HuH-7.5 (cell line): ENCODE measurements at regions not wholly inside any gene's neighbourhood (a gene's known extent, or its start where the extent isn't known, plus 50 kb on each side); places are given as distances from the start of the nearest gene placed in this dataset.
"Not testable (repeated sequence)": the region's sequence is repeated elsewhere in the genome, so short reads cannot be mapped to it uniquely, and the experiment has no call there.

Experiments used
- DNase-seq: peaks from one replicate; pipeline ENCODE4 v3.0.0; 2011; ENCODE audit warnings: low spot score

- no peak for DNase-seq
Measured at GRCh38 chr7:156590212-156590611, 50.4 kb upstream of the RNF32 start.

- no peak for DNase-seq
Measured at GRCh38 chr7:156589808-156590207, 50.8 kb upstream of the RNF32 start.

- no peak for DNase-seq
Measured at GRCh38 chr7:156585926-156586325, 54.6 kb upstream of the RNF32 start.

GRCh38 chr7:156585025-156585648, 55.4 kb upstream of the RNF32 start:
- no peak for DNase-seq

DNA sequence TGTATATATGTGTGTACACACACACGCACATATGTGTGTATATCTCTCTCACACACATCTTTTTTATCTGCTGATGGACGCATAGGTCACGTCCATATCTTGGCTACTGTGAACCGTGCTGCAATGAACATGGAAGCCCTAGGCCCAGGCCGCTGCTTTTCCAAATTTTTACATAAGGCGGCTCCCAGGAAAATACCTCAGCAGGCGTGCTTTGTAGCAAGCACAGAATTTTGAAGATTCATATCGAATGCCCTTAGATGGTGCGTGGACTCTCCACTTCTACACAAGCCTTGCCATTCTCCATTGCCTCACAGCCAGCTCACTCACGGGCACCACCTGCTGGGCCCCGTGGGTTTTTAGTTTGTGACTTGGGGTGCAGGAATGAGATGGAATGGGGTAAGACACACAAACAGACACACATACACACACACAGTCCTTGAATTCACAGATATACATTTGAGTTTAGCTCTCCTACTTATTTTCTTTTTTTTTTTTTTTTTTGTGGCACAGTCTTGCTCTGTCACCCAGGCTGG, 57.9 kb upstream of the RNF32 start:
- no peak for DNase-seq

DNA sequence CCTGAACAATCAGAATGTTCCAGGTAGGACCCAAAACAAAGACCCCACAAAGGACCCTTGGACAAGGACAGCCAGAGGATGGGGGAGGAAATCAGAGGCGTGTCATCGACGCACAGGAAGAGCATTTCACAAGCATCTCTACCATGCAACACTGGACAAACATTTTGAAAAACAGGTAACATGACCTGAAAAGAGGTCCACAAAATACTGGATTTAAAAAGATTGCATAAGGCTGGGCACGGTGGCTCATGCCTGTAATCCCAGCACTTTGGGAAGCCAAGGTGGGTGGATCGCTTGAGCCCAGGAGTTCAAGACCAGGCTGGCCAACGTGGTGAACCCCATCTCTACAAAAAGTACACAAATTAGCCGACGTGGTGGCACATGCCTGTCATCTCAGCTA, 60.5 kb upstream of the RNF32 start:
- DNase-seq: no peak

GRCh38 chr7:156579566-156579965, 61.0 kb upstream of the RNF32 start:
- no peak for DNase-seq

DNA sequence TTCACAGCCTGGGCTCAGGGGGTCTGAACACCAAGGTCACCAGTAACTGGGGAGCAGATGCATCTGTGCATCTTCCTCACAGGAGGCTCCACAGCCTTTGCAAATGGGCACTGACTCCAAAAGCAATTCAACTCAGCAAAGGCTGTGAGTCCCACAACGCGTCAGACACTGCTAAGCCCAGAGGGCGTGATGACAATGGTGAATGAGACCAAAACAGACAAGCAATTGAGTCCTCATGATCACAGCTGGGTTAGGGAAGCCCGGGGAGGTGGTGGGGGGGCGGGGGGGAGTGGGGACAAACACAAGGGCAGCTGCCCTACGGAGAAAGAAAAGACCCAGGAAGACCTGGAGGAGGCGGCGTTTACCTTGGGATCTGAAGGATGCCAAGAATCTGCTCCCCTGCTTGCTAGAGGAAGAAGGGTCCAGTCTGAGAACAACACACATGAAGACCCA, 61.6 kb upstream of the RNF32 start:
- DNase-seq: no peak

- no peak for DNase-seq
Measured at GRCh38 chr7:156578578-156578940, 62.0 kb upstream of the RNF32 start.

GRCh38 chr7:156577645-156578577, 62.7 kb upstream of the RNF32 start:
- DNase-seq: no peak

DNA sequence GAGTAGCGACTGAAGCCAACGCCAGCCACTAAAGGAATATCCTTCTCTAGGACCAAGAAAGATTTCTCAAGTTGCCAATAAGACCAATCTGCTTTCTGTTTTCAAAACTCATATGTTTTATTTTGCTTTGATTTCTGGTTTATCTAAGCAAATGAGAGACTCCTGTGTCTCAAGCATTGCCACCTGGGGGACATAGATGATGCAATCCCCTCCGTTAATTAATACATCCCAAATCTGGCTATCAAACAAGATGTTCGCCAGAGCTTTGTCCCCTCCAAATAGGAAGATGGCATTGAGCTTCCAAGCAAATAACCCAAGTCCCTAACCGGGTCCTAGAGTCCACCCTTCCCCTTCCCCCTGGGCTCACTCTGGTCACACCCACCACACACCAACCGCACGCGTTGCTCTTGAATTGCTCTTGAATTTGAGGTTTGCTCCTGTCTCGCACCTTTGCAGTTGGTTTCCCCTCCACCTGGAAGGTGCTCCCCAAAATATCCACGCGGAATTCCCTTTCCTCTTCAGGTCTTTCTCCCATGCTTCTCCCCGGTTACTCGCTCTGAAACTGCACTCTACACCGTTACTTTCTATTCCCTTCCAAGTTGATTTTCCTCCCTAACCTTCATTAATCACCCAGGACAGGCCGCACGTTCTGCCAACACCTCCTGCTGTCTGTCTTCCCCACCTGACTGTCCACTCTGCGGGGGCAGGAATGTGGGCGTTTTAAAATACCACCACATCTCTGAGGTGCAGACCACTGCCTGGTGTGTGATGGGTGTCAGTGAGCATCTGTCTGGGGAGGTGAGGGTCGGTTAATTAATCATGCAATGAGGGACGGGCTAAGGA, 64.1 kb upstream of the RNF32 start:
- DNase-seq: no peak

- DNase-seq: no peak
Measured at GRCh38 chr7:156568258-156568657, 72.3 kb upstream of the RNF32 start.

- no peak for DNase-seq
Measured at GRCh38 chr7:156566812-156567549, 73.6 kb upstream of the RNF32 start.

- not testable (repeated sequence) for DNase-seq
Measured at GRCh38 chr7:156565002-156565401, 75.6 kb upstream of the RNF32 start.

DNA sequence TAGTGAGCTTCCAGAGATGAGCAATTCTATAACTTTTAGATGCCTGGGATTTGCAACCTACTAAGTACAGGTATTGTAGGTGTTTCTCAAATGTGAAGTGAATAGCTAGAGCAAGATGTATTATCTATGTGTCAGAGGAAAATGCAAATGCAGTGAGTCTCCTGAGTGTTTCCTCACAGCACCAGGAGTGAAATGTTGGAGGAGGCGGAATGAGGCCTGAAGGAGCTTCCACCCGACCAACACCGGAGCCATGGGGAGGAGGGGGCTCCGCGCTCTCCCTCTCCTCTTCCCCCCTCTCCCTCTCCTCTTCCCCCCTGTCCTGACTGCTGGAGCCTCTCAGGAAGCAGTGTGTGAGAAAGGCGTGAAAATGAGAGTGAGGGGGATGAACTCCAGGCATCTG, 79.9 kb upstream of the RNF32 start:
- no peak for DNase-seq

DNA sequence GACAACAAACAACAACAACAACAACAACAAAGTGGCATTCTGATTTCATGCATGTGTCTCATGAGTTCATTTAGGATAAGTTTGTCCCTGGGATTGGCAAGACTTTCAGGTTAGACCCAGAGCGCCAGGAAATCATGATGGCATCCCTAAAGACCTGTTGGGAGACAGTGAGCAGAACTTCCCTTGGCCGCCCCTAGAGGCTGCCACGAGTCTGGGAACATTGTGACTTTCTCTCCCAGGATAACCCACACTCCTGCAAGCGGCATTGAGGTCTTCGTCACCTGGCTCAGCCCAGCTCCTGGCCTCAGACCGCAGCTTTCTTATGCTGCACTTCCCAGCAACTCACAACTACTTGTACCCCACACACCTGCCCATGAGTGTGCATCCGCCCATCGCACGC, 80.5 kb upstream of the RNF32 start:
- DNase-seq: peak; percentile 37

- no peak for DNase-seq
Measured at GRCh38 chr7:156559001-156559400, 81.6 kb upstream of the RNF32 start.

DNA sequence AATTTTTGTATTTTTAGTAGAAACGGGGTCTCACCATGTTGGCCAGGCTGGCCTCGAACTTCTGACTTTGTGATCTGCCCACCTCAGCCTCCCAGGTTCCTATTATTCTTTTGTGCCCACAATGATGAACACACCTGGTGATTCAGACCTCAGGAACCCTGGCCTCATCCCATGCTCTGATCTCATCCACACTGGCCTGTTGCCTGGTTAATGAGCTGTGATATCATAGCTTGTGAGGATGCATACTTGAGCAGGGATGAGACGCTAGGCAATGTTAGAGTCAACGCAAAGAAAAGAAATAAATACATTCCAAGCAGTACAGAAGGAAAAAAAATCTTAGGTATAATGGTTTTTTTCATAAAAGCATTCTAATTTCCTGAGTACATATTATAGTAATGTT, 82.4 kb upstream of the RNF32 start:
- no peak for DNase-seq

DNA sequence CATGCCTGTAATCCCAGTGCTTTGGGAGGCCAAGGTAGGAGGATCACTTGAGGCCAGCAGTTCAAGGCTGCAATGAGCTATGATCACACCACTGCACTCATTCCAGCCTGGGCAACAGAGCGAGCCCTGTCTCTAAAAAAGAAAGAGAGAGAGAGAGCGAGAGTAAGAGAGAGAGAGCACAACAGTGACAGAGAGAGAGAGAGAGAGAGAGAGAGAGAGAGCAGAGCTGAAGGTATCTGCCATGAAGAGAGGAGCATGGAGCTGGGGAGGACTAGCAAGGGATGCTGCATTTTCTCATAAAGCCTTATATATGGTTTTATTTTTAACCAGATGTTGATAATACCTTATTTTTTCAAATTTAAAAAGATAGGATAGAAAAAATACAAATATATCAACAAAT, 84.5 kb upstream of the RNF32 start:
- DNase-seq: no peak

GRCh38 chr7:156554488-156554887, 86.1 kb upstream of the RNF32 start:
- no peak for DNase-seq

- no peak for DNase-seq
Measured at GRCh38 chr7:156549636-156550035, 90.9 kb upstream of the RNF32 start.
